ENCODE measurements at regions not wholly inside any gene's neighbourhood (a gene's known extent, or its start where the extent isn't known, plus 50 kb on each side); places are given as distances from the start of the nearest gene placed in this dataset.
"Not testable (repeated sequence)": the region's sequence is repeated elsewhere in the genome, so short reads cannot be mapped to it uniquely, and the experiment has no call there.

DNA sequence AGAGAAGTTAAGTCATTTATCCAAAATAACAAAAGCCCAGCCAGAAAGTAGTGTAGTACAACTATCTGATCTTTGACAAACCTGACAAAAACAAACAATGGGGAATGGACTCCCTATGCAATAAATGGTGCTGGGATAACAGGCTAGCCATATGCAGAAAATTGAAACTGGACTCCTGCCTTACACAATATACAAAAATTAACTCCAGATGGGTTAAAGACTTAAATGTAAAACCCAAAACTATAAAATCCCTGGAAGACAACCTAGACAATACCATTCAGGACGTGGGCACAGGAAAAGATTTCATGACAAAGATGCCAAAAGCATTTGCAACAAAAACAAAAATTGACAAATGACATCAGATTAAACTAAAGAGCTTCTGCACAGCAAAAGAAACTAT, 561.4 kb upstream of the CHAC2 start:
- DNase-seq (ENCODE audit: low spot score), result not testable (repeated sequence)

DNA sequence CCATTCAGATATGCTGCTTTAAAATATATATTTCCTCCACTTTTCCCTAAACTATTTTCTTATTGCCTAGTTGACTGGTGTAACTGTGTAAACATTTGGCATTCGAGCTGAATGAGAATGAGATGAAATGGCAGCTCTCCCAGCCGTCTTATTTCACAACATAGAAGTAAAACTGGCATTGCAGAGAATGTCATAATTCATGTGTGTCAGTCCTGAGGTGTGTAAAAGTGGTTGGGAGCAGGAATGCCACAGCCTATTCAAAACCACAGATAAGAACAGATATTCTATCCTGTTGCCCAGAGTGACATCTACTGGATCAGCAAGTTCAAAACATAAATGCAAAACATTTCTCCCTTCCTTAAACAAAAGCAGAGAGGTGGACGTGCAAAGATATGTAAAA, 565.5 kb upstream of the CHAC2 start:
- DNase-seq (ENCODE audit: low spot score), result peak; percentile 17

DNA sequence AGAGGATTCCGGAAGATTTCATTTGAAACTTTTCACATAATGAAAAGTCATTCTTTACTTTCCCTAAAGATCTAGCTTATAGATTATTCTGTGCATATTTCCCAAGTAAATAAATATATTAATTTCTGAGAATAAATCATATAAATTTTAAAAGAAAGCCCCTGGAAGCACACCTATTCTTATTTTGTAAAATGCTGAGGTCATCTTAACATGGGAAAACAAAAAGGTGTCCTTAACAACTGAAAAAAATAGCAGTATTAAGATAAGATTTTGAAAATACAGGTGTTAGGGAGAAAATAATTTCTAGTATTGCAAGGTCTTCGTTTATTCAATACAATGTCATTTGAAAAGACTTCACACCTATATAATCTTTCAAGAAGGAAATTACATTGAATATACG, 567.5 kb upstream of the CHAC2 start:
- no peak for DNase-seq (ENCODE audit: low spot score)

DNA sequence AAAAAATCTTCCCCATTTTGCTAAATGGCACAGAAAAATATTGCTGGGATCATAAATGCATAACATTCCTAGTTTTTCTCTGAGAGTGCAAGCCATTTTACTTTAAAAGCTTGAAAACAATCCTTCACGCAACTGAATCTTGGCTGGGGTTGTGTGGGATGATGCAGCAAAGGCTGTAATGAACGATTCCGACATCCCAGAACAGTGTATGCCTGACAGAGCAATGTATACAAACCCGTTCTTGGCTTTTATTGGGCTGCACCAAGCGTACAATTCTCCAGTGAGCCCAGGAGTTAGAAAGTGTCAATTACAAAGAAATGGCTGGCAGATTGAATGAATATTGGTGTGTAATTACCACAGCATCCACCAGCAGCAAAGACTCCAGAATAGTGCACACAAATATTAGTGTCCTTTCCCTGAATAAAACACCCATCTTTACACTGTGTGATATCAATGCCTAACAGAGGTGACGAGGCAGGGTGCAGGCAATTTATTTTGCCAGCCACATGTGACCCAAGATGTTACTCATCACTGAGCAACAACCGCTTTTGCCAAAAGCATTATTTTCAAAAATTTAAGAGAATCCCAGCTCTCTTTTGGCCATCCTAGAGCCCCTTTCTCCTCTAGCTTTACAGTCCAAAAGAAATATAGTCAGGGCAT, 578.6 kb upstream of the CHAC2 start:
- no peak for DNase-seq (ENCODE audit: low spot score)

DNA sequence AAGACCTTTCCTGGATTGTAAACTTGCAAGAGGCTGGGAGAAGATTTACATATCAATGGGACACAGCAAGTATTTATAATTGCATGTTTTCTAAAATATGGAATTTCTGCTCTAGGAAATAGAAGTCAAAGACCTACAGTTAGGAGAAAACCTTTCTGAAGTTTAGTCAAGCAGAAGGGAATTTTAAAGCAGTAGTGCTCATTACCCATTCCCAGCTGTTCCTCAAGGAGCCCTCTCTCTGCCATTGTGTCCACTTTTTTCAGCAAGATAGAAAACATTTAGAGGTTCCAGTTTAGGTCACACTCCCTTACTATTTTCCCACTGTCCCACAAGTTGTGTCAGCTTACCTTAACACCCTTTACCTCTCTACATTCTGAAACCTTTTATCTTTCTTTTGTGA, 584.0 kb upstream of the CHAC2 start:
- no peak for DNase-seq (ENCODE audit: low spot score)

DNA sequence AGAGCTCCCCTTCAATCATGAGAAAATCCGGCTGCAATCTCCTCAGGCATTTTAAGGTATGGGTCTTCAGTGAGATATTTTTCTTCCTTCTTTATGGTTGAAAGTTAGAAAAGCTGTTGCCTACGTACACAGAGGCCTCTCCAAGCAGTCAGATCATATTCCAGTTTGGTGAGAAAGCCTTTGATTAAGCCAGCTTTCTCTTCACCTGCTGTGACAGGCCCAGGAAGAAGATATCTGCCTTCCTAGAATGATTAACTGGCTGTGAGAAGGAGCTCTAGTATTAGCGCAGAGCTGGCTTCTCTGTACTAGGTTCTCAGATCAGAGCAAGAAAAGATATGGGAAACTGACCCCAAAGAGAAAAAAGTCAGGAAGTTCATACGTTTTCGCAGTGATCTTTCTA, 585.0 kb upstream of the CHAC2 start:
- DNase-seq (ENCODE audit: low spot score), result no peak

DNA sequence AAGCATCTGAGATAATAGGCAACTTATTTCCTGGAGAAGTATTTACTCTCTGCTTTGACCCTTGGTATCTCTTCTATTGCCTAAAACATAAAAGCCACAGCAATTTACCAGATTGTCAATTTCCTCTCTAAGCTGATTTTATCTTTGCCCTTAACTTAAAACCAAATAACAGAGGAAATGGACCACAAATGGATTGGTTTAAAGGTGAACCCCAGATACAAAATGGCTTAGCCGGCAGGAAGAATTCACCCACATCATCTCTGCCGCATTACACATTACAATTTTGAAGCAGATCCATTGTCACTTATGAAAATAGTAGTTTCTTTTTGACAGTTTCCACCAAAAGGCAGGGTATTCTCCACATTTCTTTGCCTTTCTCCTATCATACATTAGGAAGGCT, 585.8 kb upstream of the CHAC2 start:
- DNase-seq (ENCODE audit: low spot score), result no peak

DNA sequence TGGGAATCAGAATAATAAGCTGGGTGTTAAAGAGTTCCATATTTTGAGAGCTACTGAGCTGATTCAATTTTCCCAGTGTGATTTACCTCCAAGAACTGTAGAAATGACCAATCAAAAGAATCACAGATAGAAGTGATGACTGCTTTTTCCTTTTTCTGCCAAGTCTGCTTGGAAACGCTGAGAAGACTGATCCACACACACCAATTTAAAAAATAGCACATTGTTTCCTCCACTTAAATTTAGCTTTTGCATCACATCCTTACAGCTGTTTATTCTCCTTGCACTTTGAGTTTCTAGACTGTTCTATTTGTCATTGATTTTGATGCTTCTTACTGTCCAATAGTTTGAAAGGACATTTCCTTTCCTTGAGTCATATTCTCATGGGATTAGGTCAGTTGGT, 590.3 kb upstream of the CHAC2 start:
- peak; percentile 6 for DNase-seq (ENCODE audit: low spot score)

DNA sequence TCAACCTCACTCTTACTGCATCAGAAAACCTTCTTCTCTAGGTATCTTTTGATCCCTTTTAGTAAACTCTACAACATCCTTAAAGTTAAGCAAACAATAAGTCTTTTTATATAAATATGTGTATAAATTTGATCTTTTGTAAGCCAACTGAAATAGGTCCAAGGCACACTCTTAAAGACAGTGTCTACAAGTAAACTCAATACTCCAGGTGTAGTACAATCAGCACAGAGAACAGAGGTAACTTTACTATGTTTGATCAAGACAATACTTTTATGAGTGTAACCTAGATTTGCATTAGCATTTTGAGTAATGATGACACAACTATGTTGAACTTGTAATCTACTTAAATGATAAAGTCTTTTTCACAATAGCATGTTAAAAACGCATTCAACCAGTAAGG, 593.1 kb upstream of the CHAC2 start:
- DNase-seq (ENCODE audit: low spot score), result no peak

DNA sequence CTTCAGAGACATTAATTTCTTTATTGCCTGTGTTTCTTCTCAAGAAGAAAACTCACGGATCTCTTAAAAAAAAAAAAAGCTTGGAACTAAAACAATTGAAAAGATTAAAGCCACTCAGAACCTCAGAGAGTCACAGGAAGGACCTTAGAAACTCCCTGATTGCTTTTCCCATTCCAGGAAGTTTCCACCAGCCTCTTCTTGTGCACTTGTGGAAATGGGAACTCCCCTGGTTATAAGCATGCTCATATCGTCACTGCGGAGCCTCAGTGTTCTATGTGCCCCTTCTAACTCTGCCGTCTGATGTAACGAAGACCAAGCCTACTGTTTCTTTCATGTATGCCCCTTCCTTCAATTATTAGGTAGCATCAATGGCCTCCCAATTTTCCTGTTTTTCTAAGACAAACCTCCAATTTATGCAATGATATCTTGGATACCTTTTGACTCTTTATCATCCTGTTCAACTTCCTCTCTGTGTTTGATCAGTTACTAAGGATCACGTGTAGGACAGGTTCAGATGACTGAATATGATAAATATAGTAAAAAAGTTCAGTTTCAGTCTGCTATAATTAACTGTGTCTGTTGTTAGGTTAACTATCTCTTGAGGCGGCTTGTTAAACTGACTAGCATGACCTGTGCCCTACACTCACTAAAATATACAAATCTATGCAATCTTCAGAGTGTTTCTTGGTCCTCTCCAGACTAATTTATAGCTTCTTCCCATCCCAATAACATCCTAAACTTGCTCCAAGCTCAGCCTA, 593.7 kb upstream of the CHAC2 start:
- no peak for DNase-seq (ENCODE audit: low spot score)

DNA sequence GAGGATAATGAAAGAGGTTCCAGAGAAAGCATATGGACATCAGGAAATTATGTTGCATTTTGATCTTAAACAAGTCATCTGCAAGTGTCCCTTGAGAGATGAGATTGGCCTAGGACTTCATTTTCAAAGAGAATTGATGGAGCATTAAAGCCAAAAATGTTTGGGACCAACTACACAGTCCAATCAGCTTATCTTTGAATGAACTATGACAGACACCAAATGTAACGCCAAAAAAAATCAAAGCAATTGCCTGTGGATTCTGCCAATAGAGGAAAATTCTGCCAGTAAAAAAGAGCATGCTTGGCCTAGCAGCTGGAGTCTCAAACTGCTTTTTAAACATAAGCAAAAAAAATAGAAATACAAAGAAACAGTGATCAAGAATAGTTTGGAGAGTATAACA, 594.5 kb upstream of the CHAC2 start:
- DNase-seq (ENCODE audit: low spot score), result no peak

DNA sequence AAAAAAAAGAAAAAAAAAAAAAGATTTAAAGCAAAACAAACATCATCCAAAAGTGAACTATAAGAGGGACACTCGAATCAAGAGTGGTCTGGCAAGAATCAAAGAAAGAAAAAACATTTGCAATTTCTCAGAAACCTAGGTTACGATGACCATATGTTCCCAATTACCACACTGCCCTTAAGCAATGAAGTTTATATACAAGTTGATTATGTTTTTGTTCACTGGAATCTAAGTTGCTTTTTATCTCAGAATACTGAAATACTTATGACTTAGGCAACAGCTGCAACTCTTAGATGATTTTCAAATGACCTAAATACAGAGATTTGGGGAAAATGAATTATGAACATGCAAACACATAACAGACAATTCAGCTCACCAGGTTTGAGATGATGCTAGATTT, 597.1 kb upstream of the CHAC2 start:
- no peak for DNase-seq (ENCODE audit: low spot score)

DNA sequence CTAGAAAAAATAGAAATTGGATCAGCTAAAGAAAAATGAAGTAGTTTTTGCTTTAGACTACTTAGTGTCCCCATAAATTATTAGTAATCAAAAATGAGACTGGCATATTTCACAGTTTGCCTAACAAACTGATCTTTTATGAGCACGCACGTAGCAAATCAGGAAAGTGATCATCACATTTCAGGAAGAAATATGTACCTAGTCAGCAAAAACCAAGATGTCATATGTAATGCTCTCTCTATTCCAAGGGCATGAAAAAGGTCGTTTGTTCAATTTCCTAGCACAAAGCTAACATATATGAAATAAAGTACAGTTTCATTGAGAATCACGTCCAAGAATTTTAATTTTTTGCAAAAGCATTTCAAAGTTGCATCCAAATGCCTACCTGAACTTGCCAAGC, 600.4 kb upstream of the CHAC2 start:
- no peak for DNase-seq (ENCODE audit: low spot score)

DNA sequence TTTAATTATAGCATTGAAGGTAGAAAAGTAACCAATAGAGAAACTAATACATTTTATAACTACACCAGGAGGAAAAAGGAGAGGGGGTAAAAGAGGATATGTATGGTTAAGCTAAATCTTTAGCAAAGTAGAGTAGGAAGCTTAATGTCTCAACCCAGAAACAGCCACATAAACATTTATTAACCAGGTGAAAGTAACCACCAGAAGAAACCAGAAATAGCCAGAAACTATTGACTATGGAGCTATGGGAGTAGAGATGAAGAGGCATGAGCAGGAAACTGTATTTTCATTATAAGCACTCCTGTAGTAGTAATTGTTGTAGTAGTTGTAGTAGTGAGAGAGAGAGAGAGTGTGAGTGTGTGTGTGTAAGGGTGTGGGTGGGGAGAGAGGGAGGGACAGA, 617.5 kb upstream of the CHAC2 start:
- DNase-seq (ENCODE audit: low spot score), result no peak

DNA sequence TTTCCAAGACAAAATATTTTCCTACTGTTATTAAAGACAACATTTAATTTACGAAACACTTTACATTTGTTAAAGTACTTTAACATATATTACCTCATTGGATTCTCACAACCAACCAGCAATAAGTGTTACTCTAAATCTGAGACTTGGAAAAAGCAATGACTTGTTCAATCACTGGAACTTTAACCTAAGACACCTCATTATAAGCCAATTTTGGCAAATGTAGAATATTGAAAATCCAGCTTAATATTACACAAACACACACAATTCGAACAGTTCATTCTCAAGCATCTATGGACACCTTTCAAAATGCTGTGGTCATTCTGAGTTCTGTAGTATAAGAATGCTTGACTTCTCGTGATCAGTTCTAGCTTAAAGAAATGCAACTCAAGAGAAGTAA, 619.4 kb upstream of the CHAC2 start:
- no peak for DNase-seq (ENCODE audit: low spot score)

DNA sequence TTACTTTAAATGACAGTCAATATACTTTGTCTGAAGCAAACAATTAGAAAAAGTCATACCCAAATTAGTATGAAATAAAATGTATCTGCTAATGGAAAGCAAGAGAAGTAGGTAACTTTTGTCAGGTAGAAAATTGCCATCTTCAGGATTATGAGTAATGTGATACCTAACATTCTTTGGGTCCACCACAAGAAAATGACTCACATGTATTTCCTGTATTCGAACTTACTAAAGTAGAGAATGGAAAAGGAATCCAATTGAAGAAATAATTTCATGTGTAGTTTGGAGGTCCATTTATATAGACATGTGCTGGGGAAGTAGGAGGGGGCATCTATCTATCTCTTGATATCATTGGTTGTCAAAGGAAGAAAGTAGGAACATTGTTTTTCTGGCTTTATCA, 636.2 kb upstream of the CHAC2 start:
- DNase-seq (ENCODE audit: low spot score), result no peak

DNA sequence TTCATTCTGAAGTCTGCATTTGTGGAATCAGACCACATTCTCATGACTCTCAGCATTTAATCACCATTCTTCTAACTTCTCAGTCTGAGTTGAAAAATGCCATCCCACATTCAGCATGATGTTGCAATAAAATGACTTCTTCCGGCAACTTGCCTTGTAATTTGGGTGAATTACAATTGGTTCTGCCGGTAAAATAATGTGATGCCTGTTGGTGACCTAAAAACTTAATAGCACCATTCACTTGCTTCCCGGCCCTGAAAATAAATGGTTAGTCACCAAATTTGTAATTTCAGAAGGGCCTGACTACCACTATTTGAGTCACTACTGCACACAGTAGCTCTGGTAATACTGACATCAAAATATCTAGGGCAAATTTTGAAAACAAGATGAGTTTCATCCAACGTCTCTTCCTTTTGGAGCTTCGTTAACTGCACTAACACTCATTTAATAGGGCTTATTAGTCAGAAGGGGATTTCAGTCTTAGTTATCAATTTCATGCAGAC, 637.1 kb upstream of the CHAC2 start:
- DNase-seq (ENCODE audit: low spot score), result peak; percentile 21

DNA sequence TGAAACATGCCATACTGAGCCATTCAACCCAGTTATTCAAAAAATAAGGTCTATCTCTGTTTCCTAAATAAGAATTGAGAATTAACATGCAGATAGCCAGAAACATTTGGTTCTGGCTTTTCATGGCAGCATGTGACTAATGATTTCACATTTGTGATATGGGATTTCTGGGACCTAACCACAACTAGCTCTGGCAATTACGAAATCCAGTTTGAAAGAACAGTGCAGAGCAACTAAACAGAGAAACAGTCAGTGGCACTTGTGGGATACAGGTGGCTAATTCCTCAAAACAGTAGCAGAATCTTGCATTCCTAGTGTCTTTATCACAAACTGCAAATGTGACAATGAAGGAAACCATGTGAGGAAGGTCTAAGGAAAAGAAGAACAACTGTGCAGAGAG, 637.8 kb upstream of the CHAC2 start:
- DNase-seq (ENCODE audit: low spot score), result peak; percentile 4

DNA sequence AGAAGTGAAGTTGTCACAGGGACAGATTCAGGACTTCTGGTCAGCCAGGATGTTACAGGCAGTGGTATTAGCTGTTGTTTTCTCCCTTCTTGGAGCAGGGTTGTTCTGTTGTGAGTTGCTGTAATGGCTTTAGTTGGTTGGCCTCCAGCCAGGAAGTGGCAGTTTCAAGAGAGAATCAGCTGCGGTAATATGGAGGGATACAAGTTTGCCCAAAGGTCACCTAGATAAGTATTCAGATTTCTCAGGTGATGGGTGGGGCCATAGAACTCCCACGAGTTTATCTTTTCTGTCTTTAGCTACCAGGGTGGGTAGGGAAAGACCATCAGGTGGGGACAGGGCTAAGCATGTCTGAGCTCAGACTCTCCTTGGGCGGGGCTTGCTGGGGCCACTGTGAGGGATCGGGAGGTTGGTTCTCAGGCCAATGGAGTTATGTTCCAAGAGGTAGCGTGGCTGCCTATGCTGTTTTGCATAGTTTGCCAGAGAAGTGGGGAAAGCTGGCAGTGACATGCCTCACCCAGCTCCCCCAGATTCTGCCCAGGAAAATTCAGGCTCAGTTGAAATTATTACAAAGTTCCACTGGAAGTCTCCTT, 640.4 kb upstream of the CHAC2 start:
- DNase-seq (ENCODE audit: low spot score), result no peak

DNA sequence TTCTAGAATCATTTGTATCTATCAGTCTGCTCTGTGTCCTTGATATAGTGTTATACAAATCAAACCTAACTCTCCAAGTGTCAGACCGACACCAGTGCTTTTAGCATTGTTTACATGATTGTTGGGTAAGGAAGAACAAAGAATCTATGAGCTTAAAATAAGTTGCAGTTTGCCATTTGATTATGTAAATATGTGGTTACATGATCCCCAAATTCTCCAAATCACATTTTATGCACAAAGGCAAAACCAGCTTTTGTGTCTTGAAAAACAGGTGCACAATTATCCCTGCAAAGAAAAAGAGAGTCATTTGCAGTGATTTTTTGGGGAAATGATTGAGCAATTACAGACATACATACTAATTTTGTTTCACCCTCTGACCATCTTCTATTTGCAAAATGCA, 652.6 kb upstream of the CHAC2 start:
- DNase-seq (ENCODE audit: low spot score), result no peak

DNA sequence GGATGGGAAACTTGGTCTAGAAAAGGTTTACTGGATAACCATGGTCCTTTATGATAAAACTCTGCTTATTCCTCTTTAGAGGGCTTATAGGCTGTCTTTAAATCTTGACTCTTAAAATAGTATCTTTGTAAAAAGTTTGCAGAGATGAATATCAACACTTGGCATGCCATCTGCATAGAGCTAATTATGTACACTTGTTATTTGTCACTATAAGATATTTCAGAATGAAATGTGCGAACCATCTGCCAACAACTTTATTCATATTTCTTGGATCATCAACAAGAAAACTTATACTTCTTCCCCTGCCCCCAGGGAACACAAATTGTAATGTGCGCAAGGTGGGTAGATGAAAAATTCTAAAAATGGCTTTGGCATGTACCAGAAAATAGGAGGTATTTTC, 653.0 kb upstream of the CHAC2 start:
- DNase-seq (ENCODE audit: low spot score), result no peak

DNA sequence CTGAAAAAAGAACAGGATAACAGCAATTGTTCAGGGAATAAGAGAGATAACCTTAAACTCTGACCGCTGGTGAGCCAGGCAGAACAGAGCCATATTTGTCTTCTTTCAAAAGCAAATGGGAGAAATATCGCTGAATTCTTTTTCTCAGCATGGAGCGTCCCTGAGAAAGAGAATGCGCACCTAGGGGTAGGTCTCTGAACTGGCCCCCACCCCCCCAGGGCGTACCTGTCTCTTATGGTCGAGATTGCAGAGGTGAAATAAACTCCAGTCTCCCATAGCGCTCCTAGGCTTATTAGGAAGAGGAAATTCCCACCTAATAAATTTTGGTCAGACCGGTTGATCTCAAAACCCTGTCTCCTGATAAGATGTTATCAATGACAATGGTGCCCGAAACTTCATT, 655.2 kb upstream of the CHAC2 start:
- not testable (repeated sequence) for DNase-seq (ENCODE audit: low spot score)

DNA sequence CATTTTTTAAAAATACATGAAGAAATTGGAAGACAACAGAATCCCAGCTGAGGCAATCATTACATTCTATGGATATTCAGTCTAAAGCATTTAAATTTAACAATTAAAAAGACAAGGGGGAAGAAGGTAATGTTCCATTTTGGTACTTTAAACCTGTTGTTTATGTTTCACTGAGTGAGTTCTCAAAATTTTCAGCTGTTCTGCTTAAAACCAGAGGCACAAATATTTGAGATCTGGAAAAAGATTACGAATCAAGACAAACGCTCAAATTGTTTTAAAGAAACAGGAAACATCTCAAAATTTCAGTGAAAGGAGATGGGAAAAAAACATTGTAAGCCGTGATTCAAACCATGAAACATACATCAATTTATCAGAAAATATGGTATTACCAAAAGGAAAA, 656.2 kb upstream of the CHAC2 start:
- DNase-seq (ENCODE audit: low spot score), result no peak

DNA sequence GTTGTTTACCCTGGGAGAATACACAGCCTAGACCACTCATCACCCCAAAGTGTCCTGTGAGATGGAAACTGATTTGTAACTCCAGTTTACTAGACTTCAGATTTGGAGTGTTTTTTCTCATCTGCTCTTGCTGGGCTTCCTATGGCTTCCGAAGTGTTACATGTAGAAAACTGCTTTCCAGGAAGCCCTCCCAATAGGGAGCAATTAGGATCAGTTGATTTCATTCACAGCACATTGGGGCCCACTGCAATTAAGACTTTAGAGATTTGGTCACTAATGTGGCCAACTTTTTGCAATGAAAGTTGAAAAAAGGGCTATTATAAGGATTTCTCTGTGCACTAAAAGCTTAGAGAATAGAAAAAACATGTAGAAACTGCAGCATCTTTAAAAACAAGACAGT, 656.6 kb upstream of the CHAC2 start:
- DNase-seq (ENCODE audit: low spot score), result no peak
